Suprapubic skin (tissue), 4 donors: ENCODE measurements at regions not wholly inside any gene's neighbourhood (a gene's known extent, or its start where the extent isn't known, plus 50 kb on each side); places are given as distances from the start of the nearest gene placed in this dataset.

Source experiments
- EP300 ChIP-seq: sonication (generic); formaldehyde crosslinking; IDR thresholded peaks from one replicate; pipeline ENCODE4 v1.6.1; 2017; ENCODE audit warnings: antibody characterized with exemption
- POLR2A ChIP-seq, 2 donors: fragments of 450-650 bp; IDR thresholded peaks; one replicate each; pipeline ENCODE4 v1.6.1; 2017; ENCODE audit warnings: antibody characterized with exemption in 2 of 2, mild to moderate bottlenecking in 2 of 2, moderate library complexity in 2 of 2
- POLR2AphosphoS5 ChIP-seq, 3 donors: sonication (generic); formaldehyde crosslinking; IDR thresholded peaks; one replicate each; pipeline ENCODE4 v1.6.1; 2017; ENCODE audit warnings: antibody characterized with exemption in 3 of 3
- TF ChIP-seq, protein P1 (sequence below), 2 donors: fragments of 200-600 bp in 1 of 2; fragments of 450-650 bp in 1 of 2; sonication (generic) in 1 of 2; IDR thresholded peaks; one replicate each; pipeline ENCODE4 v1.5.1; 2016 to 2019; ENCODE audit warnings: antibody characterized with exemption in 2 of 2, mild to moderate bottlenecking in 1 of 2, moderate library complexity in 1 of 2

DNA sequence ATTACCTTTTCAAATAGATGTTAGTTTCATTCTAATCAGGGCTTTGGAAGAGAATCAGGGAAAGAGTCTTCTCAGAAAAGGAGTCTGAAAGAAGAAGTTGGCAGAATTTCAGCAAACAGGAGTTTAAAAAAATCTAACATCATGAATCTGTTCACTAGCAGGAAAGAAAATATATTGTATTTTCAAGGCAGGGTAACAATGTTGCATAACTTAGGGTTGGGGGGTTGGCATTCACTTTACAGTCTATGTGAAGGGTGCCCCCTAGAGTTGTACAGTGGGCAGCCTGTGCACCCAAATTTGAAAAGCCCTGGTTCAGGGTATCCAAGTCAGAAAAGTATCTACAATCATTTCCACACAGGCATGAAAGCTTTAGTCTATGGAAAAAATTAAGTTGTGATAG is 348.4 kb upstream of the SLC30A5 start:
- TF ChIP-seq, protein P1, sequence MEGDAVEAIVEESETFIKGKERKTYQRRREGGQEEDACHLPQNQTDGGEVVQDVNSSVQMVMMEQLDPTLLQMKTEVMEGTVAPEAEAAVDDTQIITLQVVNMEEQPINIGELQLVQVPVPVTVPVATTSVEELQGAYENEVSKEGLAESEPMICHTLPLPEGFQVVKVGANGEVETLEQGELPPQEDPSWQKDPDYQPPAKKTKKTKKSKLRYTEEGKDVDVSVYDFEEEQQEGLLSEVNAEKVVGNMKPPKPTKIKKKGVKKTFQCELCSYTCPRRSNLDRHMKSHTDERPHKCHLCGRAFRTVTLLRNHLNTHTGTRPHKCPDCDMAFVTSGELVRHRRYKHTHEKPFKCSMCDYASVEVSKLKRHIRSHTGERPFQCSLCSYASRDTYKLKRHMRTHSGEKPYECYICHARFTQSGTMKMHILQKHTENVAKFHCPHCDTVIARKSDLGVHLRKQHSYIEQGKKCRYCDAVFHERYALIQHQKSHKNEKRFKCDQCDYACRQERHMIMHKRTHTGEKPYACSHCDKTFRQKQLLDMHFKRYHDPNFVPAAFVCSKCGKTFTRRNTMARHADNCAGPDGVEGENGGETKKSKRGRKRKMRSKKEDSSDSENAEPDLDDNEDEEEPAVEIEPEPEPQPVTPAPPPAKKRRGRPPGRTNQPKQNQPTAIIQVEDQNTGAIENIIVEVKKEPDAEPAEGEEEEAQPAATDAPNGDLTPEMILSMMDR (IDR thresholded peaks at IDR 0.05), result no peak
- TF ChIP-seq POLR2A (IDR thresholded peaks at IDR 0.05) (no peak), EP300 (no peak), POLR2AphosphoS5 (IDR thresholded peaks at IDR 0.05) (no peak)
